Endodermal cell (in vitro differentiated cells): ENCODE measurements at regions not wholly inside any gene's neighbourhood (a gene's known extent, or its start where the extent isn't known, plus 50 kb on each side); places are given as distances from the start of the nearest gene placed in this dataset.

Experiments
- DNase-seq: peaks from one replicate; pipeline ENCODE4 v3.0.0-alpha.2; 2017
- H3K27ac ChIP-seq: 2 replicates; pipeline ENCODE4 v1.5.1; 2013; ENCODE audit warnings: mild to moderate bottlenecking, low read depth, low read length, moderate library complexity
- H3K27me3 ChIP-seq: 2 replicates; pipeline ENCODE4 v1.6.1; 2013; ENCODE audit warnings: mild to moderate bottlenecking, low read length, moderate library complexity; ENCODE audit not compliant: insufficient read depth, control insufficient read depth, poor library complexity, severe bottlenecking
- H3K36me3 ChIP-seq: 2 replicates; pipeline ENCODE4 v1.7.0; 2013; ENCODE audit warnings: mild to moderate bottlenecking, low read length, moderate library complexity; ENCODE audit not compliant: control insufficient read depth, insufficient read depth
- H3K4me1 ChIP-seq: one replicate; pipeline ENCODE4 v1.7.0; 2013; ENCODE audit warnings: low read length; ENCODE audit not compliant: control insufficient read depth, insufficient read depth
- H3K4me3 ChIP-seq: 2 replicates; pipeline ENCODE4 v1.5.1; 2013; ENCODE audit warnings: mild to moderate bottlenecking, low read length, moderate library complexity
- H3K9ac ChIP-seq: 2 replicates; pipeline ENCODE4 v1.6.1; 2013; ENCODE audit warnings: mild to moderate bottlenecking, low read length, moderate library complexity; ENCODE audit not compliant: poor library complexity, severe bottlenecking; ENCODE audit errors: extremely low read depth
- H3K9me3 ChIP-seq: 2 replicates; pipeline ENCODE4 v1.6.1; 2013; ENCODE audit warnings: mild to moderate bottlenecking, low read length, moderate library complexity; ENCODE audit not compliant: control insufficient read depth
- H3K27ac Mint-ChIP-seq: 2 replicates; pipeline ENCODE4 v1.8.0; 2020; ENCODE audit warnings: mixed read lengths
- H3K27me3 Mint-ChIP-seq: 2 replicates; pipeline ENCODE4 v1.8.0; 2021; ENCODE audit warnings: mild to moderate bottlenecking, mixed read lengths; ENCODE audit not compliant: insufficient read depth
- H3K36me3 Mint-ChIP-seq: 2 replicates; pipeline ENCODE4 v1.8.0; 2020; ENCODE audit warnings: low read depth, mixed read lengths
- H3K4me1 Mint-ChIP-seq: 2 replicates; pipeline ENCODE4 v1.8.0; 2020; ENCODE audit warnings: mixed read lengths
- H3K4me3 Mint-ChIP-seq: 2 replicates; pipeline ENCODE4 v1.8.0; 2020; ENCODE audit warnings: mild to moderate bottlenecking, moderate library complexity, mixed read lengths
- H3K9me3 Mint-ChIP-seq: 2 replicates; pipeline ENCODE4 v1.8.0; 2020; ENCODE audit warnings: mild to moderate bottlenecking, mixed read lengths
- WGBS, 2 experiments: methylation state at CpG; one replicate each; pipeline versions ENCODE4 v1.1.5 to v1.1.7; 2013; ENCODE audit warnings: missing lambda C conversion rate in 2 of 2, mixed read lengths in 1 of 2; ENCODE audit not compliant: insufficient coverage in 1 of 2, insufficient read length in 1 of 2; 5-methylcytosine and 5-hydroxymethylcytosine counted together
- TF ChIP-seq, protein P1 (sequence below): fragments of 200-600 bp; sonication (generic); conservative IDR thresholded peaks from 2 replicates; pipeline ENCODE4 v1.5.0; 2021; ENCODE audit warnings: antibody characterized with exemption, mild to moderate bottlenecking

DNA sequence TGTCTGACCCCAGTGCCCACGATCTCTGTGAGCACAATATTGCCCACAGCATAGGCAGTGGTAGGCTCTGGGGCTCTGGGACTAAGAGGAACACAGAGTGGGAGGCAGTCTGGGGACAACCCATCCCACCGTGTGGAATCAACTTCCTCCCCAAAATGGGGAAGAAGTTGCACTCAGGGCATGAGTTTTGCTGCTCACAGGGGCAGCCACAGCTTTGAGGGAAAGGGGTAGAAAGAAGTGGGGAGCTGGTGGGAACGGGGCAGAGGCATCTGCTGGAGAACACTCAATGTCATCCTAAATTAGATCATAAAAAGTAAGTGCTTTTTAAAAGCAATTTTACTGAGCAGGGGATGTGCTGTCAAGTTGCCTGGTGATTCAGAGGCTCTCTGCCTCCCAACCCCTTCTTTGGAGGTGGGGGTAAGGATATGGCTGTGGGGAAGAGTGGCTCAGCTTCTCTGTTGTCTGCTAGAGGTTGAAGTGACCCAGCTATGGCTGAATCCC, 233.8 kb upstream of the NCAM1 start:
- H3K4me3 Mint-ChIP-seq: no peak overlapping the region

DNA sequence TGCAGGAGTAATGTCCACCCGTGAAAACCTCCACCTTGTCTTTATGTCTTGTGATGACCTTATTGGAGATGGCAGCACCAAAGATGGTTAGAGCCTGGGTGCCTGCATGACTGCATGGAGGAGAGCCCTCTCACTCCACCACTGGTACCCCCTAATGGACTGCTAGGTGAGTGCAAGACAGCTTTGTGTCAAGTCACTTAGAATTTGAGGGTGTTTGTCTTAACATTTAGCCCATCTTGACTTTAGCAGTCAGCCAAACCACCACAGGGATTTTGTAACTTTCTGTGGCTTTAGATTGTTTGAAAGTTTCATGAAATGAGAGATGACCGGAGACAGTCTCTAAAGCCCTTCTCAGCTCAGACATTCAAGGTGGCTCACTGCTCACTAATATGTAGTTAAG, 232.9 kb upstream of the NCAM1 start:
- Mint-ChIP-seq H3K36me3 (no peaks in the 10 kb centered on the region), H3K9me3 (no peaks in the 10 kb centered on the region), H3K4me3 (no peak overlapping the region), H3K27ac (no peak overlapping the region), H3K4me1 (peaks cover 3% of the 10 kb centered on the region), H3K27me3 (peaks cover 10% of the 10 kb centered on the region)
- no peak overlapping the region for H3K9ac ChIP-seq
- WGBS, 2 experiments: 97 to 100% methylated on average over 1 to 2 of the region's 2 CpGs
- H3K27me3 ChIP-seq: no peaks in the 10 kb centered on the region
- H3K27ac ChIP-seq: no peak overlapping the region
- TF ChIP-seq, protein P1, sequence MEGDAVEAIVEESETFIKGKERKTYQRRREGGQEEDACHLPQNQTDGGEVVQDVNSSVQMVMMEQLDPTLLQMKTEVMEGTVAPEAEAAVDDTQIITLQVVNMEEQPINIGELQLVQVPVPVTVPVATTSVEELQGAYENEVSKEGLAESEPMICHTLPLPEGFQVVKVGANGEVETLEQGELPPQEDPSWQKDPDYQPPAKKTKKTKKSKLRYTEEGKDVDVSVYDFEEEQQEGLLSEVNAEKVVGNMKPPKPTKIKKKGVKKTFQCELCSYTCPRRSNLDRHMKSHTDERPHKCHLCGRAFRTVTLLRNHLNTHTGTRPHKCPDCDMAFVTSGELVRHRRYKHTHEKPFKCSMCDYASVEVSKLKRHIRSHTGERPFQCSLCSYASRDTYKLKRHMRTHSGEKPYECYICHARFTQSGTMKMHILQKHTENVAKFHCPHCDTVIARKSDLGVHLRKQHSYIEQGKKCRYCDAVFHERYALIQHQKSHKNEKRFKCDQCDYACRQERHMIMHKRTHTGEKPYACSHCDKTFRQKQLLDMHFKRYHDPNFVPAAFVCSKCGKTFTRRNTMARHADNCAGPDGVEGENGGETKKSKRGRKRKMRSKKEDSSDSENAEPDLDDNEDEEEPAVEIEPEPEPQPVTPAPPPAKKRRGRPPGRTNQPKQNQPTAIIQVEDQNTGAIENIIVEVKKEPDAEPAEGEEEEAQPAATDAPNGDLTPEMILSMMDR: no peak
- H3K4me3 ChIP-seq: no peak overlapping the region
- peaks cover 5% of the 10 kb centered on the region for H3K4me1 ChIP-seq
- no peaks in the 10 kb centered on the region for H3K36me3 ChIP-seq
- H3K9me3 ChIP-seq: no peaks in the 10 kb centered on the region
- no peak for DNase-seq

More for the DNA sequence above, 233.8 kb upstream of the NCAM1 start:
- peaks cover 9% of the 10 kb centered on the region for H3K4me1 Mint-ChIP-seq
- H3K9me3 Mint-ChIP-seq: no peaks in the 10 kb centered on the region
- TF ChIP-seq, protein P1: no peak
- no peak overlapping the region for H3K9ac ChIP-seq
- H3K36me3 Mint-ChIP-seq: no peaks in the 10 kb centered on the region
- H3K27me3 Mint-ChIP-seq: peaks cover 6% of the 10 kb centered on the region
- H3K9me3 ChIP-seq: no peaks in the 10 kb centered on the region
- H3K4me3 ChIP-seq: no peak overlapping the region
- H3K27me3 ChIP-seq: no peaks in the 10 kb centered on the region
- no peak overlapping the region for H3K27ac Mint-ChIP-seq
- no peak overlapping the region for H3K27ac ChIP-seq
- DNase-seq: no peak
- no peaks in the 10 kb centered on the region for H3K36me3 ChIP-seq
- H3K4me1 ChIP-seq: peaks cover 7% of the 10 kb centered on the region
- 94 to 100% methylated on average over 1 to 3 of the region's 3 CpGs for WGBS, 2 experiments

DNA sequence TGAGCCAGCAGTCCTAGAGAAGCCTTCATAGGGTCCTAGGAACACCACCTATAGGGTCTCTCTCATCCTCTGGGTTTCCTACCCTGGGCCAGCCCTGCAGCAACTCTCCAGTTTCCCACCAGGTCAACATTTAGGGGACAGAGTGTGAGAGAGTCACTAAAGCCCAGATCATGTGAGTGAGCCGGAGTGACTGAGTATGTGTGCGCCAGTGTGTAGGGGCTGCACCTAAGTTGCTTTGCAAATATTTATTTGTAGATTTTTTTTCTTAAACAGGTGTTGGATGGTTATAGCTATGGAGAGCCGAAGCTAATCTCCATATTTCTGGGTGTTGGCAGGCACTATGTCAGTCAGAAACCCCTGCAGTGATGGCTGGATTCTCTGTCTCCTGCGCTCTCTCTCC, 232.5 kb upstream of the NCAM1 start:
- 94 to 96% methylated on average over 4 of the region's 4 CpGs for WGBS, 2 experiments
- H3K9me3 Mint-ChIP-seq: no peaks in the 10 kb centered on the region
- TF ChIP-seq, protein P1: no peak
- H3K4me1 ChIP-seq: peaks cover under 1% of the 10 kb centered on the region
- H3K27ac ChIP-seq: no peak overlapping the region
- H3K9me3 ChIP-seq: no peaks in the 10 kb centered on the region
- no peak overlapping the region for H3K4me3 ChIP-seq
- peaks cover 10% of the 10 kb centered on the region for H3K27me3 Mint-ChIP-seq
- no peak overlapping the region for H3K9ac ChIP-seq
- peaks cover 3% of the 10 kb centered on the region for H3K4me1 Mint-ChIP-seq
- DNase-seq: no peak
- no peaks in the 10 kb centered on the region for H3K36me3 ChIP-seq
- no peaks in the 10 kb centered on the region for H3K27me3 ChIP-seq
- H3K4me3 Mint-ChIP-seq: no peak overlapping the region
- H3K27ac Mint-ChIP-seq: no peak overlapping the region
- no peaks in the 10 kb centered on the region for H3K36me3 Mint-ChIP-seq
